GM12872 (cell line): ENCODE measurements at regions not wholly inside any gene's neighbourhood (a gene's known extent, or its start where the extent isn't known, plus 50 kb on each side); places are given as distances from the start of the nearest gene placed in this dataset.

Experiments
- TF ChIP-seq, protein P1 (sequence below): IDR thresholded peaks from 3 replicates; pipeline ENCODE4 v1.5.1; 2011; ENCODE audit warnings: low read depth, mild to moderate bottlenecking, low read length, moderate library complexity; ENCODE audit not compliant: insufficient read depth

DNA sequence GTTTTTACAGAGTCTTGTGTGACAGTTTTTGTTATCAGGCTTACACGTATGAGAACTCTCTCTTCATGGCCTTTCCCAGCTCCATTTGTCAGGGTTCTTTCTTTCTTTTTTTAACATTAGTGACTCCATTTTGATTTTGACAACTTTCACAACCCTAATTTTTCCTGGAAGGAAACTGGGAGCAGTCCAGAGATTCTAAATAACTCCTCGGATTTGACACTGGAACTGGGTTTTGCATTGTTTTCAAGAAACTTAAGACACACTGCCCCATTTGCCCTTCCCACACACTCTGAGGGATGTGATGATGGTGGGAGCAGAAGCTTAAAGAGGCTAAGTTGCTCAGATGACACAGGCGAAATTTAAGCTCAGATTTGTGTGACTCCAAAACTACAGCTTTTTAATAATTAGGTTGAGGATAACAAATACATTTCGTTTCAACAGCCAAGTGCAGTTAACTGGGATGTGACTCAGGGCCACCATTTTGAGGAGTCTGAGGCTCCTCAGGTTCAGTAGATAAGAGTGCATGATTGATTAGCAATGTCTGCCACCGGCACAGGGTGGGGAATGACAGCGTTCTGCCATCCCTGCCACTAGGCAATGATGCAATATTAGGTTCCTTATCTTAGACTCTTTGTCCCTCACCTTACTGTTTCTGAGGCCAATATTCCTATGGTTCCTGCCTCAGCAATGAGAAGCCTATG lies 95.1 kb upstream of the ATP1A1 start:
- TF ChIP-seq, protein P1, sequence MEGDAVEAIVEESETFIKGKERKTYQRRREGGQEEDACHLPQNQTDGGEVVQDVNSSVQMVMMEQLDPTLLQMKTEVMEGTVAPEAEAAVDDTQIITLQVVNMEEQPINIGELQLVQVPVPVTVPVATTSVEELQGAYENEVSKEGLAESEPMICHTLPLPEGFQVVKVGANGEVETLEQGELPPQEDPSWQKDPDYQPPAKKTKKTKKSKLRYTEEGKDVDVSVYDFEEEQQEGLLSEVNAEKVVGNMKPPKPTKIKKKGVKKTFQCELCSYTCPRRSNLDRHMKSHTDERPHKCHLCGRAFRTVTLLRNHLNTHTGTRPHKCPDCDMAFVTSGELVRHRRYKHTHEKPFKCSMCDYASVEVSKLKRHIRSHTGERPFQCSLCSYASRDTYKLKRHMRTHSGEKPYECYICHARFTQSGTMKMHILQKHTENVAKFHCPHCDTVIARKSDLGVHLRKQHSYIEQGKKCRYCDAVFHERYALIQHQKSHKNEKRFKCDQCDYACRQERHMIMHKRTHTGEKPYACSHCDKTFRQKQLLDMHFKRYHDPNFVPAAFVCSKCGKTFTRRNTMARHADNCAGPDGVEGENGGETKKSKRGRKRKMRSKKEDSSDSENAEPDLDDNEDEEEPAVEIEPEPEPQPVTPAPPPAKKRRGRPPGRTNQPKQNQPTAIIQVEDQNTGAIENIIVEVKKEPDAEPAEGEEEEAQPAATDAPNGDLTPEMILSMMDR = no peak

DNA sequence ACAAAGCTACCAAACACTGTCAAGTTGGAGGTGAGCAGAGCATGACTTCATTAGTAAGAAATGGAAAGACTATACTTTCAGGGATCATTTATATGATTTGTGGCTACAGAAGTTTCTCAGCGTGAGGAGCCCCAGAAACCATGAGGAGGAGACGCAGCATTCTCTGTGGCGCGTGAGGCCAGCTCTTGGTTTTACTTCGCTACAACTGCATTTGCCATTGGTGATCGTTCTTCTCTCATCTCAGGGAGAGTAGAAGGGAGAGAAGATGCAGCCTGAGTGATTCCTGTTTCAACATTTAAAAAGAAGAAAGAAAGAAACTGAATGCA lies 94.5 kb upstream of the ATP1A1 start:
- TF ChIP-seq, protein P1 = no peak

DNA sequence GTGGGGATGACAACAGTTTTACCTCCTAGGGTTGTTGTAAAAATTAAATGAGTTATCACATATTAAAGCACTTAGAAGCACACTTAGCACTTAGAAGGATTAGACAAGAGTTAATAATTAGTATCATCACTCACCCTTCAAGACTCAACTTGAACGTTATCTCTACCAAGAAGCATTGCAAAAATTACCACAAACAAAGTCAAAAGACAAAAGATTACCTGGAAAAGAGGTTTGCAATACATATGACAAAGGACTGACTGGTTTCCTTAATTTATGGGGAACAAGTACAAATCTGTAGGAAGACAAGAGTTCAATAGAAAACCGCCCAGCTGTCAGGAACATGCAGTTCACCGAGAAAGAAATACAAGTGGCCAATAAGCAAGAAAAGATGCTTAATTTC lies 93.3 kb upstream of the ATP1A1 start:
- TF ChIP-seq, protein P1 = no peak

DNA sequence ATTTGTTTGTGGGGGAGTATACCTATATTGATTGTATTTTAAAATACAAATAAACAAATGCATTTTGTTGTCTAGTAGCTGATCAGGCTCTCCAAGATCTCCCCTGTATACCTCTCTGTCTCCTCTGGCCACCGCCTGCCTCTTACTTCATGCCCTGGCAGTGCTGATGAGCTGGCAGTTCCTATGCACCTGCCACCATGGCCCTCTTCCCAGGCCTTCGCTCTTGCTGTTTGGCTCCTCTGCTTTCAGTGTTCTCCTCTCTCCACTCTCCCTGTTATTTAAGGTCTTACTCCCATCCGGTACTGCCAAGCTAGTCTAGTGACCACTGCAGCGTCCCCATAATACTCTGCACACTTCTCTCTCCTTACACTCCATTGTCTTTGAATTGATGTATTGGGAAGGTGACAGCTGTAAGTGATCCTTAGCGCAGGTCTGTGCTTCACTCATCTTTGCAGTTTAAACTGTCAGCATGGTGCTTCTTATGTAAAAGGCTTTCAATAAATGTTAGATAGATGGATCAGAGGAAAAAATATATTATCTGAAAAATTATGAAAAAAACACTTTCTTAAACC lies 88.1 kb upstream of the ATP1A1 start:
- TF ChIP-seq, protein P1 = no peak

DNA sequence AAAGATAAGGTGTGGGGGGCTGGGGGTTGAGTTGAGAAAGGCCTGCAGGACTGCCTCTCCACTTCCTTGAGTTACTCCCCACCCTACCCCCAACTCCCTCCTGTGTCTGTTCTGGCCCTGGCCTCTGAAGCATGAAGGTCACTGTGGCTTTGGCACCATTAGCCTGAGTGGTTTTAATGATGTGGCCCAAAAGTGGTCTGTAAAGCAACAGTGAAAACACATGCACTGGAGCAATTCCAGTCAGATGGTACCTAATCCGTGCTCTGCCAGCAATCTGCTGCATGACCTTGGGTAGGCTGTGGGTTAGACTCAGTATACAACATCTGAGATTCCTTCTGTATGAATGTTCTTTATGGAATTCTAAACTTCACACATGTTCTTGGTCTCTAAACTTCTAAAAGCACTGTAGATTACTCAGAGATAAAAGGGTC lies 86.5 kb upstream of the ATP1A1 start:
- TF ChIP-seq, protein P1 = no peak

DNA sequence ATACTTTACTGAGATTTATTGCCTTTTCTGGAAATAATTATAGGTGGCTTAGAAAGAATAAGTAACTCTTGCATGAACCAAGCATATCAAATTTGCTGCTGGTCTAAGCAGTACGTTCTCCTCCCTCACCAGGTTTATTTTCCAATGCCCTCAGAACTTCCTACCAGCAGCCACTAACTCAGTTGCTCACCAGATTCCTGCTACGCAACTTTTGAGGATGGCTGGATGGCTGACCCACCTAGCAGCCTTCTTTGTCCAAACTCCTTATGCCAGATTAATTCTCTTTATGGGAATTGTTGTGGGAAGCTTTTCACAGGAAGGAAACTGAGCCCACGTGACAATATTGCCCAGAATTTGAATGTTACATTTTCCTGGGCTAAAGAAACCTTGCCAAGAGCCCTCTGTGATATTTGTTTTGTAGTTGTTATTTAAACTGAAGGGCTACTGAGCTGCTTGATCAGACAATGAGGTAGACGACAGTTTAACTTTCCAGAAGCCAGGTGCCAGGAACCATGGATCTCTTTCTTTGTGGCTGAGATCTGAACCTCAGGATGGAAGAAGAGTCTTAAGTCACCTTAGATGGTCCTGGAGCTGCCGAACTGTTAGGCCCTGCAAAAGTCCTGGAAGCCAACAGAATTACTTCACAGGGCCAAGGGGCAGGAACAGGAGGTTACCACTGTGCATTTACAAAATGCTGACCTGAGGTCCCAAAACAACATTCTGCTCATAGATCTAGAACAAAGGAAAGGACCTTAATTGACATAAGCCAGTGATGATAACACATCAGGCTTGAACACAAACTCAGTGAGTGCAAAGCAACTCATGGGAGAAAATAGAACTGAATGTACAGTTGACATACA lies 85.5 kb upstream of the ATP1A1 start:
- TF ChIP-seq, protein P1 = no peak

DNA sequence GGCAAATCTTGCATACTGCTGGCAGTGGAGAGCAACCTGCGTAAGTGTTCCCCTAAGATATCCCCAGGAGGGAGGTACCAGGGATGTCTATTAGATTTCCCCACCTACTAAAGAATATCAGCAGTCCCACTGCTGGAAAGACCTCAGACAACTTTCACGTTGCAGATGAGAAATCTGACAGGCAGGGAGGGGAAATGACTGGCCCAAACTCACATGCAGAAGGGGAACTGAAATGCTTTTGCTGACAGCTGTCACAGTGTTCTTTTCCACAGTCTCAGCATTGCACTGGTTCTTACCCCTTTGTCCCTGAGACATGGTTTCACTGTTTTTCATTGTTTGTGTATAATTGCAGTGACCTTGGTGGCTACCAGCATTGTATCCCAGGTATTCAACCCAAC lies 84.8 kb upstream of the ATP1A1 start:
- TF ChIP-seq, protein P1 = no peak
